ENCODE measurements at regions not wholly inside any gene's neighbourhood (a gene's known extent, or its start where the extent isn't known, plus 50 kb on each side); places are given as distances from the start of the nearest gene placed in this dataset.

DNA sequence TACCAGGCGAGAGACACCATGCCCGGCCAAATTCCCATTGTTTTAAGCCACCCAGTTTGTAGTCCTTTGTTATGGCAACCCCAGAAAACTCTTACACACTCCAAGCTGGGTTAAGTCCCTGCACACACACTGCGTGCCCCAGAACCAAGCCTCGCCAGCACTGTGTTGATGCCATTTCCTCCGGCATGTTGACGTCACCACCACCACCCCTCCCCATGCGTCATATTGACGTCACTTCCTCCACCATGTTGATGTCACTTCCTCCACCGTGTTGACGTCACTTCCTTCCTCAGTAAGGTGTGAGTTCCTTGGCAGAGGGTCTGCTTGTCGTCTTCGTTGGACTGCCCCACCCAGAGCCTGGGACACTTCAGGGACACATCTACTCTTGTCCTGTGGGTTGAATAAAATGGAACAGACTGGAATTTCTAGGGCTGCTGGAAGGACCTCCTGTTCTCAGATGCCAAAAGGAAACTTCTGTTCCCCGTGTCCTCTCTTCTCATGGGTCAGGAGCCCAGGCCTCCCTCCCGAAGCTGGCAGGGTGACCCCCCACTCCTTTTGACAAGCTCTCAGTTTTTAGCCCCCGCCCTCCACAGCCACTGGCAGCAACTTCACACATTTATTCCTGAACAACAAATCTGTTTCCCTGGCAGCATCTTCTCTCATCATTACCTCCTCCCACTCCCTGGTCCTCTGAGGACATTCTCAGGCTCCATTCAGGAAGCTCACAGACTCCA lies 643.3 kb downstream of the NPHP4 start:
- TF ChIP-seq, protein P1, sequence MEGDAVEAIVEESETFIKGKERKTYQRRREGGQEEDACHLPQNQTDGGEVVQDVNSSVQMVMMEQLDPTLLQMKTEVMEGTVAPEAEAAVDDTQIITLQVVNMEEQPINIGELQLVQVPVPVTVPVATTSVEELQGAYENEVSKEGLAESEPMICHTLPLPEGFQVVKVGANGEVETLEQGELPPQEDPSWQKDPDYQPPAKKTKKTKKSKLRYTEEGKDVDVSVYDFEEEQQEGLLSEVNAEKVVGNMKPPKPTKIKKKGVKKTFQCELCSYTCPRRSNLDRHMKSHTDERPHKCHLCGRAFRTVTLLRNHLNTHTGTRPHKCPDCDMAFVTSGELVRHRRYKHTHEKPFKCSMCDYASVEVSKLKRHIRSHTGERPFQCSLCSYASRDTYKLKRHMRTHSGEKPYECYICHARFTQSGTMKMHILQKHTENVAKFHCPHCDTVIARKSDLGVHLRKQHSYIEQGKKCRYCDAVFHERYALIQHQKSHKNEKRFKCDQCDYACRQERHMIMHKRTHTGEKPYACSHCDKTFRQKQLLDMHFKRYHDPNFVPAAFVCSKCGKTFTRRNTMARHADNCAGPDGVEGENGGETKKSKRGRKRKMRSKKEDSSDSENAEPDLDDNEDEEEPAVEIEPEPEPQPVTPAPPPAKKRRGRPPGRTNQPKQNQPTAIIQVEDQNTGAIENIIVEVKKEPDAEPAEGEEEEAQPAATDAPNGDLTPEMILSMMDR (IDR thresholded peaks at IDR 0.05) = no peak
- DNase-seq (ENCODE audit: low spot score) = no peak
- ATAC-seq (ENCODE audit: low FRiP score) = no peak

DNA sequence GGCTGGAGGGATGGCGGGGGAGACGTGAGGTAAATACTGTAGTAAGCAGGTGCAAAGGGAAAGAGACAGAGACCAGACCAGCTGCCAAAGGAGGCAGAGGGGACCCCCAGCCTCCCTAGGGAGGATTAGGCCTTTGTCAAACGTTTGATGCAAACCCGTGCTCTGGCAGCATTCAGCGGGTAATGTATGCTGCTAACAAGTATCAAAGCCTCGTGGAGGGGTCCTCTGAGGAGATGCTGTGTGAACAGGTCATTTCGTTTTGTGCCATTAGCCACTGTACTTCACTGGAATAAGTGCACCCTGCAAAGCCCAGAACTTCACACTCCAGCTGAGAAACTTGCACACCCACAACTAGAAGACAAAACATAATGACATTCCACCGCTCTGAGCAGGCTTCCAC lies 644.5 kb downstream of the NPHP4 start:
- no peak for DNase-seq (ENCODE audit: low spot score)
- no peak for ATAC-seq (ENCODE audit: low FRiP score)
- TF ChIP-seq, protein P1 (IDR thresholded peaks at IDR 0.05) = no peak

DNA sequence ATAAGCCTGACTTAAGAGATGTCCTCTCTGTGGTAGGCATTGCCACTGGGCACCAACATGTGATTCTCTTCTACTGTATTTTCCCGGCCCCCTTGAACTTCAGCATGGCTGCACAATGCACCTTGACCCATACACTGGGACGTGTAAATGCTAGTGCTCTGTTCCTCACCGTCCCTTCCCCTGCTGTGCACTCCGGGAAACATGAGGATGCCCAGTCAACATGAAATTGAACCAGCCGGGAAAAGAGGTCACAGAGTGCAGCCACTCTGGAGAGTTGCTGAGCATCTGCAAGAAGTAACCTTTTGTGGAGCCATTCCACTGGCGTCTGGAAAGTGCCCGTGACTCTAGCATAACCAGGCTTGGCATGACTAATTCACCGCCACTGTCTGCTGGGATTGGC lies 646.7 kb downstream of the NPHP4 start:
- no peak for DNase-seq (ENCODE audit: low spot score)
- TF ChIP-seq, protein P1 (IDR thresholded peaks at IDR 0.05) = no peak
- ATAC-seq (ENCODE audit: low FRiP score) = no peak

DNA sequence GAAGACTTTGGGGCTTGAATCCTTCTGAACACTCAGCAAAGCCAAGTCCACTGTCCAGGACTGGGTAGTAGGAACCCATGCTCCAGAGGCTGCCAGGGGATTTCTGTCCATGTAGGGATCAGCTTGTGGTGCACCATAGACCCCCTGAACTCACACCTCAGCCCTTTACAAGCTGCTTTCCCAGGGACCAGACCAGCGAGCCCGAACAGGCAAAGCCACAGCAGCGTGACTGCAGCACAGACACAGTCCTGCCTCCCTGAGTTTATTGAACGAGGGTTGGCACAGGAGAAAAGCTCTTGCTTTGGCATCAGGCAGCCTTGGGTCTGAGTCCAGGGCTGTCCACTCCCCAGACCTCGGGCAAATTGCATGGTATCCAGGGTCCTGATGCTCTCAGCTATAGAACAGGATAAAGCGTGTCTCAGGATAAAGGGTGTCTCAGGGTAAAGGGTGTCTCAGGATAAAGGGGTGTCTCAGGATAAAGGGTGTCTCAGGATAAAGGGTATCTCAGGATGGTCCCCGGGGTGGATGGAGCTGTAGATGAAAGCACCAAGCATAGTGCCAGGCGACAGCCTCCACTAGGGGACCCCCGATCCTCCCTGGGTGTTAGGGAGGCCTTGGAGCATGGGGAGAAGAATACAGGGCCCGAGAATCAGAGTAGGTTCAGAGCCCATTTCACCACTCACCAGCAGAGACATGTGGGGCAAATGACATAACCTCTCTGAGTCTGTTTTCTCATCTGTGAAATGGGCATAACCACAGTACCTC lies 648.8 kb downstream of the NPHP4 start:
- ATAC-seq (ENCODE audit: low FRiP score) (no peak), DNase-seq (ENCODE audit: low spot score) (no peak)
- TF ChIP-seq, protein P1 (IDR thresholded peaks at IDR 0.05) = no peak

DNA sequence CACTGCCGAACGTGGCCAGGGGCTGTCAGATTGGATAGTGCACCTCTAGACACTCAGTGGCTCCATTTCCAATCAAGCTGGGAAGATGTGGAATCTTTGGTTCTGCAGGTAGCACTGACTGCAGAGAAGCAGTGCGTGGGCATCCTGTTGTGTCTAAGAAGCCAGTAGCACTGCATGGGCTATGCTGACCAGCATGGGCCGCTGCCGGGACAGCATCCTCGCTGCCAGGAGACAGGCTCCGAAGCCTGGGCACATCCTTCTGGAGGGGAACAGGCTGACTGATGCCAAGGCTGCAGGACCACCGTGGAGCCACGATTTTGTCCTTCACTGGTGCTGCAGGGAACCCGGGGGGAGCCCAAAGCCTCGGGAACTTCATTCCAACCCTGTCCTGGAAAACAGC lies 649.4 kb downstream of the NPHP4 start:
- ATAC-seq (ENCODE audit: low FRiP score) (no peak), DNase-seq (ENCODE audit: low spot score) (no peak)
- TF ChIP-seq, protein P1 (IDR thresholded peaks at IDR 0.05) = no peak

DNA sequence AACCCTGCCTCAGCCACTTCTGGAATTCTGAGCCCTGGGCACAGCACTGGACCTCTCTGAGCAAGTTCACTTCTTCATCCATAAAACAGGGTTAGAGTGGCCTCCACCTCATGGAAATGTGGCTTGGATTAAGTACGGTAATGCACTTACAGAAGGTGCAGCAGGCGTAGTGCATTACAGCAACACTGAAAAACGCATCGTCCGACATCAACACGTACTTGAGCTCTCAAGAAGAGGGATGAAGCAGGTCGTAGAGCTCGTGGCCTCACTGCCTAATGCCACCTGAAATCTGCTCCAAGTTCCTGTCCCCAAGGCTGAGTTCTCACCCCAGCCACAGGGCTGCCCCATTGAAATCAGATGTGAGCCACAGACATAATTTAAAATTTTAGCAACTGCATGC lies 650.1 kb downstream of the NPHP4 start:
- TF ChIP-seq, protein P1 (IDR thresholded peaks at IDR 0.05) = no peak
- ATAC-seq (ENCODE audit: low FRiP score) = no peak
- DNase-seq (ENCODE audit: low spot score) = no peak

DNA sequence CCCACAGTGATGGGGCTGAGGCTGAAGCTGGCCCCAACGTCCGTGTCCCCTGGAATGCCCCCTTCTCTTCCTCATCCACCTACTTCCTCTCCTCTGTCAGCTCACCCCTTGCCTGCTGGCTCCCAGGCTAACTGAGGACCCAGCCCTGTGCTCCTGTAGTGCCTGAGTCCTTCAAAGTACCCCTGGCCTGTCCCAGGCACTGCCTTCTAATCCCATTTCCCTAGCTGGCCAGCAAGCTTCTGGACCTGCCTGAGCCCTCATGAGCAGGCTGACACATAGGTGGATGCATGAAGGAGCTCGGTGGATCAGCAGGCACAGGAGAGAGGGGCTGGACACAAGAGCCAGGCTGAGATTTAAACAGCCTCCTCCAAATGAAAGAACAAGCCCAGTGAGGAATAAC lies 650.8 kb downstream of the NPHP4 start:
- TF ChIP-seq, protein P1 (IDR thresholded peaks at IDR 0.05) = no peak
- DNase-seq (ENCODE audit: low spot score) (no peak), ATAC-seq (ENCODE audit: low FRiP score) (no peak)

Data from omental fat pad (tissue), 3 donors.